GM06990 (cell line): ENCODE measurements at regions not wholly inside any gene's neighbourhood (a gene's known extent, or its start where the extent isn't known, plus 50 kb on each side); places are given as distances from the start of the nearest gene placed in this dataset.

Source experiments
- DNase-seq: peaks from one replicate; pipeline ENCODE4 v3.0.0-alpha.2; 2011; ENCODE audit not compliant: insufficient read length; ENCODE audit errors: extremely low read depth
- H3K27me3 ChIP-seq: replicated peaks from 2 replicates; pipeline ENCODE4 v1.6.0; 2011; ENCODE audit warnings: low read length; ENCODE audit not compliant: control insufficient read depth, insufficient read depth
- H3K36me3 ChIP-seq: 2 replicates; pipeline ENCODE4 v1.5.1; 2011; ENCODE audit warnings: low read length; ENCODE audit not compliant: control insufficient read depth, insufficient read depth
- H3K4me3 ChIP-seq: replicated peaks from 2 replicates; pipeline ENCODE4 v1.5.1; 2011; ENCODE audit warnings: low read depth, mild to moderate bottlenecking, control low read depth, low read length
- CTCF ChIP-seq: IDR thresholded peaks from 2 replicates; pipeline ENCODE4 v1.5.1; 2011; ENCODE audit warnings: low read length, control low read depth, mild to moderate bottlenecking, inconsistent platforms; ENCODE audit not compliant: insufficient read depth, poor library complexity, severe bottlenecking

- H3K4me3 ChIP-seq: no peak overlapping the region
- no peak for DNase-seq
- H3K36me3 ChIP-seq: no peaks in the 10 kb centered on the region
- no peak for TF ChIP-seq CTCF
- H3K27me3 ChIP-seq: no peaks in the 10 kb centered on the region
These were observed 515.7 kb downstream of the PSAT1 start for GRCh38 chr9:78812665-78813064.

- Histone ChIP-seq H3K4me3 (no peak overlapping the region), H3K27me3 (no peaks in the 10 kb centered on the region), H3K36me3 (no peaks in the 10 kb centered on the region)
- DNase-seq: no peak
- no peak for TF ChIP-seq CTCF
These were observed 516.8 kb downstream of the PSAT1 start for GRCh38 chr9:78813602-78814180.

- Histone ChIP-seq H3K36me3 (no peaks in the 10 kb centered on the region), H3K4me3 (no peak overlapping the region), H3K27me3 (no peaks in the 10 kb centered on the region)
- no peak for DNase-seq
- peak; percentile 65 for TF ChIP-seq CTCF
These were observed 524.3 kb downstream of the PSAT1 start for GRCh38 chr9:78821126-78821822.

GRCh38 chr9:78826527-78826926 lies 529.6 kb downstream of the PSAT1 start:
- Histone ChIP-seq H3K36me3 (no peaks in the 10 kb centered on the region), H3K4me3 (no peak overlapping the region), H3K27me3 (no peaks in the 10 kb centered on the region)
- TF ChIP-seq CTCF: no peak
- no peak for DNase-seq

- TF ChIP-seq CTCF: no peak
- no peak overlapping the region for H3K4me3 ChIP-seq
- no peak for DNase-seq
- no peaks in the 10 kb centered on the region for H3K36me3 ChIP-seq
- H3K27me3 ChIP-seq: no peaks in the 10 kb centered on the region
These were observed 531.6 kb downstream of the PSAT1 start for GRCh38 chr9:78828521-78828920.
